ENCODE measurements at regions not wholly inside any gene's neighbourhood (a gene's known extent, or its start where the extent isn't known, plus 50 kb on each side); places are given as distances from the start of the nearest gene placed in this dataset.

- TF ChIP-seq CTCF (conservative IDR thresholded peaks at IDR 0.05; ENCODE audit: low read depth in 2 of 2) (no peak), JUNB (IDR thresholded peaks at IDR 0.05; ENCODE audit: unreplicated experiment) (no peak), EZH2 (IDR thresholded peaks at IDR 0.05; ENCODE audit: low read depth, unreplicated experiment) (no peak), CREB1 (CRISPR knock-in tag; IDR thresholded peaks at IDR 0.05; ENCODE audit: low read depth) (no peak), REST (IDR thresholded peaks at IDR 0.05; ENCODE audit: unreplicated experiment) (no peak), EZH2phosphoT487 (IDR thresholded peaks at IDR 0.05; ENCODE audit: unreplicated experiment) (no peak), ZNF114 (CRISPR knock-in tag; IDR thresholded peaks at IDR 0.05) (no peak), POLR2AphosphoS5 (IDR thresholded peaks at IDR 0.05; ENCODE audit: low read depth) (no peak), ETS1 (IDR thresholded peaks at IDR 0.05) (no peak)
Measured at GRCh38 chr16:31618130-31618529, 90.4 kb downstream of the AHSP start.
